Fibroblast of villous mesenchyme (primary cell): ENCODE measurements at regions not wholly inside any gene's neighbourhood (a gene's known extent, or its start where the extent isn't known, plus 50 kb on each side); places are given as distances from the start of the nearest gene placed in this dataset.
"Not testable (repeated sequence)": the region's sequence is repeated elsewhere in the genome, so short reads cannot be mapped to it uniquely, and the experiment has no call there.

Source experiments
- DNase-seq: peaks from one replicate; pipeline ENCODE4 v3.0.0-alpha.2; 2010; ENCODE audit warnings: low read depth
- H3K4me3 ChIP-seq: 2 replicates; pipeline ENCODE4 v1.5.1; 2011; ENCODE audit warnings: low read depth, mild to moderate bottlenecking, low read length
- TF ChIP-seq, protein P1 (sequence below): IDR thresholded peaks from 2 replicates; pipeline ENCODE4 v1.5.1; 2012; ENCODE audit warnings: low read depth, mild to moderate bottlenecking, low read length; ENCODE audit not compliant: insufficient read depth

DNA sequence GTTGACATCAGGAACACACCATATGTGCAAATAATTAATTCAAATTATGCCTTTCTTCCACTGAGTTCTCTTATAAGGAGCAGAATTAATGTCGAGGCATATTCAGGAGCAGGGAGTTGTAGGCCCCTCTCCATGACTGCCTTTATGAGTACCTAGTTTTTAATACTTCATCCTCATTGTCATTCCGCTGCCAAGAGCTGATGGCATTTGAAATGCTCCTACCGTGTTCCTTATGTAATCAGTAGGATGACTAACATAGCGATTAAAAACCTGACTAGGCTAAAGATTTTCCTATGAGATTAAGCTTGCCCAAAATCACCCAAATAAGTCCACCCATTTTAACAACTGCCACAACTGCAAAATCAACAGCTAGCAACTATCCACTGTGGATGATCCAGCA lies 220.6 kb downstream of the DHX15 start:
- TF ChIP-seq, protein P1, sequence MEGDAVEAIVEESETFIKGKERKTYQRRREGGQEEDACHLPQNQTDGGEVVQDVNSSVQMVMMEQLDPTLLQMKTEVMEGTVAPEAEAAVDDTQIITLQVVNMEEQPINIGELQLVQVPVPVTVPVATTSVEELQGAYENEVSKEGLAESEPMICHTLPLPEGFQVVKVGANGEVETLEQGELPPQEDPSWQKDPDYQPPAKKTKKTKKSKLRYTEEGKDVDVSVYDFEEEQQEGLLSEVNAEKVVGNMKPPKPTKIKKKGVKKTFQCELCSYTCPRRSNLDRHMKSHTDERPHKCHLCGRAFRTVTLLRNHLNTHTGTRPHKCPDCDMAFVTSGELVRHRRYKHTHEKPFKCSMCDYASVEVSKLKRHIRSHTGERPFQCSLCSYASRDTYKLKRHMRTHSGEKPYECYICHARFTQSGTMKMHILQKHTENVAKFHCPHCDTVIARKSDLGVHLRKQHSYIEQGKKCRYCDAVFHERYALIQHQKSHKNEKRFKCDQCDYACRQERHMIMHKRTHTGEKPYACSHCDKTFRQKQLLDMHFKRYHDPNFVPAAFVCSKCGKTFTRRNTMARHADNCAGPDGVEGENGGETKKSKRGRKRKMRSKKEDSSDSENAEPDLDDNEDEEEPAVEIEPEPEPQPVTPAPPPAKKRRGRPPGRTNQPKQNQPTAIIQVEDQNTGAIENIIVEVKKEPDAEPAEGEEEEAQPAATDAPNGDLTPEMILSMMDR, result no peak
- DNase-seq, result no peak
- H3K4me3 ChIP-seq, result no peak overlapping the region

DNA sequence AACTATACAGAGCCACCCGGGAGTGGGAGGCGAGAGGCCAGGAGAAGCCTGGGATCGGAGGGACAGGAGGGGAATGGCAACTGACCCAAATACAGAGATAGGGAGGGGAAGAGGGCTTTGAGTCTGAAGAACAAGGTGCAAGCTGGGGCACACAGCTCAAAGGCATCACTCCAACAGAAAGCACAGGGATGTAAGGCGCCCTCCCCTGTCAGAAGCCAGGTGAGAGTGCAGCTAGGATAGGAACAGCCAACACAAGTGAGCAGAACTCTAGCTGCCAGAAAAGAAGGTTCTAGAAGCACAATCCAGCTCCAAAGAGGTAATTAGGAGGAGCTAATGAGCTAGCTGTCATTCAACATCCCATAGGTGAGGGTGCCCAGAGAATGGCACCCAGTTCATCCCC lies 232.2 kb downstream of the DHX15 start:
- H3K4me3 ChIP-seq, result no peak overlapping the region
- no peak for DNase-seq
- TF ChIP-seq, protein P1, result no peak

DNA sequence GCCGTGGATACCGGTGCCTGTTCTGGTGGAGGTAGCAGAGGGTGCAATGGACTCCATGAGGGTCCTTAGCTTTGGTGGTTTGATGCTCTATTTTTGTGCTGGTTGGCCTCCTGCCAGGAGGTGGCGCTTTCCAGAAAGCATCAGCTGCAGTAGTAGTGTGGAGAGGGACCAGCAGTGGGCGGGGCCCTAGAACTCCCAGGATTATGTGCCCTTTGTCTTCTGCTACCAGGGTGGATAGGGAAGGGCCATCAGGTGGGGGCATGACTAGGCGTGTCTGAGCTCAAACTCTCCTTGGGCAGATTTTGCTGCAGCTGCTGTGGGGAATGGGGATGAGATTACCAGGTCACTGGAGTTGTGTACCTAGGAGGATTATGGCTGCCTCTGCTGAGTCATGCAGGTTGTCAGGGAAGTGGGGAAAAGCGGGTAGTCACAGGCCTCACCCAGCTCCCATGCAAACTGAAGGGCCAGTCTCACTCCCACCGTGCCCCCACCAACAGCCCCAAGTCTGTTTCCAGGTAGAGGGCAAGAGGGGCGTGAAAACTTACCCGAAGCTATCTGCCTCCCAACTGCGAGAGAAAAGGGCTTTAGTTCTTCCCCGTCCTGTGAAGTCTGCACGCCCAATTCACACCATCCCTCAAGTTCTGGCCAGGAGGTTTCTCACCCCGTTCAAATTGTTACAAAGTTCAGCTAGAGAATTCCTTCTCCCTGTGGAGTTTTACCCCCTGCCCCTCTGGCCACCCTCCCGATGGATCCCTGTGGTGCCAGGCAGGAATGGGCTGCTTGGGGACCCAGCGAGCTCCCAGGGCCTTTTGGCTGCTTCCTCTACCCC lies 235.0 kb downstream of the DHX15 start:
- not testable (repeated sequence) for DNase-seq, H3K4me3 ChIP-seq

DNA sequence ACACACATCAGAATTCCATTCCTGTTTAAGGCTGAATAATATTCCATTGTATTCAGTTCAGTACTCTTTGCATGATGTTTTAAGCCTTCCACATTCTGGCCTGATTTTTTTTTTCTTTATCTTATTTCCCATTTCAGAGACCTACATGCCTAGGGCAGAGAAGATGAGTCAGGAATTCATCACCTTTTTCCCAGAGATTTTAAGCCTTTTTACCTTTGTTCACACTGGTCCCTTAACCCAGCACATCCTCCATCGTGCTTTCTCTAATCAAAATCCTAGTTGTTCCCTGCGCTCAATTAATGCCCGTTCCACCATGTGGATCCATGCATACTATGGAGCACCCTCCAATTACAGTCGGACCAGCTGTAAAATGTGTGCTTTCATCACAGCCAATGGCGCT lies 245.1 kb downstream of the DHX15 start:
- TF ChIP-seq, protein P1, result no peak
- H3K4me3 ChIP-seq, result no peak overlapping the region
- no peak for DNase-seq

DNA sequence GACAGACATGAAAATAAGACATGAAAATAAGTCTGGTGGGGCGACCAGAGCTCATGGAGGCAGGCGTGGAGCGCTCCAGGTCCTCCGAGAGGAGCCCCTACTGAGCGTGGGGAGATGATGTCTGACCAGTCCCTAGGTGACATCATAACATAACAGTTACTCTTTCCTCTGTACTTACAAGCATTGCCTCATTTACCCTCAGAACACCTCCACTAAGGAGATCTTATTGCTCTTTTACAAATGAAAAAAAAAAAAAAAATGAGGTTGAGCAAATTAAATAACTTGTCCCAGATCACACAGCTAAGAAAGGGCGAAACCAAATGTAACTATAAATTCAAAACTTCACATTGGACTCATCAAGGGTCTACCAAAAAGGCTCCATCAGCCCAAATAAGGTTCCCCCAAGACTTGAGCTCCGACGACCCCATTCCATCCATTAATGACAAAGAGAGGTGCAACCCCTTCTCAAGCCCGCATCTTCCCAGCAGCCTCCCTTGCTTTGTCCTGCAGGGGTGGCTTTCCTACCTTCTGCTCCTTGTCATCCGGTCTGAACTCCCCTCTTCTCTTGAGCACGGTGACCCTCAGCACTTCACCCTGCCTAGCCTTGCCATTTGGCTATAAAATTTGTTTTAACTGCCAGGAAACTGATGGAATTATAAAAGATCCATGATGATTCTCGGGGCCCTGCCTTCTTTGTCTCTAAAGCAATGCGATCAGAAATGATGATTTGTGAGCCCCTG lies 246.7 kb downstream of the DHX15 start:
- H3K4me3 ChIP-seq, result no peak overlapping the region
- DNase-seq, result no peak
- TF ChIP-seq, protein P1, result no peak

DNA sequence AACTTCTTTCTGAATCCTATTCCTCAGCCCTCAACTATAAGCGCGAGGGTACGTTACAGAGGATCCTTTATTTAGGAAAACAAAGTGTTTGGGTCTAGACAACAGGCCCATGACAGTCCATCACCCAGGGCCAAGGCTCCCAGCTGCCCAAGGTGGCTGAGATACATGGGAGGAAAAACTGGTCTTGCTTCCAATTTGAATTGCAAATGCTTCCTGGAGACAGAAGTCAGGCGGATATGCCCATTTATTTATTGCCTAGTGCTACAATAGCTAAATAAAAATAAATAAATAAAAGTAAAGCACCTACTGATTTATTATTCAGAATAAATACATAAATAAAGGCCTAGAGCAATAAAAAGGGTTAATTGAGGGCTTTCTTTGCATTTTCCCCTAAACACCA lies 248.7 kb downstream of the DHX15 start:
- TF ChIP-seq, protein P1, result no peak
- no peak overlapping the region for H3K4me3 ChIP-seq
- DNase-seq, result no peak

DNA sequence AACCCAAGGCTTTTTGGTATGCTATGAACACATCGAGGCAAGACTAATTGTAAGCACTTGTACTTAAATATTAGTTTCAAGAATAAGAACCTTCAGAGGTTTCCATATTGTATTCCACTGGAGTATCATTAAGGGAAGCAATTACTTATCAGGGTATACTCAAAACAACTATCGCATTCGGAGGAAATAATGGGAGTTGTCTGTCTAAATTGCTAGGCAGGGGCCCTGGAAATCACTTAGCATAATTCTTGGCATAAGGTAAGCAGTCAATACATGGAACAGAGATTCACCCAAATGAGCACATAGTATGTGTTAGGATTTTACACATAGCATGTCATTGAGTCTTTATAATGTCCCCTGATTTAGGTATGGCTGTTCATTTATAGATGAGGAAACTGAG lies 249.4 kb downstream of the DHX15 start:
- TF ChIP-seq, protein P1, result no peak
- DNase-seq, result no peak
- no peak overlapping the region for H3K4me3 ChIP-seq
